Upper lobe of right lung (tissue), 1 donor: ENCODE measurements at regions not wholly inside any gene's neighbourhood (a gene's known extent, or its start where the extent isn't known, plus 50 kb on each side); places are given as distances from the start of the nearest gene placed in this dataset.

ENCODE experiments used
- ATAC-seq: fragments of 200-7000 bp; cut with Tn5 transposase; one replicate; pipeline ENCODE4 v1.9.1; 2020; ENCODE audit warnings: mild to moderate bottlenecking, moderate library complexity
- DNase-seq: peaks from one replicate; pipeline ENCODE4 v3.0.0-alpha.2; 2020
- H3K27ac ChIP-seq: fragments of 200-600 bp; one replicate; pipeline ENCODE4 v1.8.0; 2022
- H3K27me3 ChIP-seq: fragments of 200-600 bp; one replicate; pipeline ENCODE4 v1.8.0; 2022; ENCODE audit warnings: mild to moderate bottlenecking
- H3K36me3 ChIP-seq: fragments of 200-600 bp; one replicate; pipeline ENCODE4 v1.8.0; 2022
- H3K4me1 ChIP-seq: fragments of 200-600 bp; one replicate; pipeline ENCODE4 v1.8.0; 2022
- H3K4me3 ChIP-seq: fragments of 200-600 bp; one replicate; pipeline ENCODE4 v1.8.0; 2022; ENCODE audit warnings: mild to moderate bottlenecking
- H3K9me3 ChIP-seq: fragments of 200-600 bp; one replicate; pipeline ENCODE4 v1.8.0; 2022
- CTCF ChIP-seq: fragments of 200-600 bp; IDR thresholded peaks from one replicate; pipeline ENCODE4 v1.8.0; 2022; ENCODE audit warnings: antibody characterized with exemption
- intact Hi-C: fragments of 100-400 bp; cut with DNase I; formaldehyde crosslinking; loops from one replicate; pipeline ENCODE4 v1.11.0; 2022
- donor health status: DM: no; HTN: yes; CAD: no; lungs with severe emphysema.

- no peak for TF ChIP-seq CTCF
- Histone ChIP-seq H3K36me3 (no peaks in the 10 kb centered on the region), H3K27ac (no peak overlapping the region), H3K4me3 (no peak overlapping the region), H3K9me3 (no peaks in the 10 kb centered on the region), H3K4me1 (no peaks in the 10 kb centered on the region), H3K27me3 (no peaks in the 10 kb centered on the region)
- intact Hi-C loops = no loop called here
- ATAC-seq = no peak
- DNase-seq = no peak
Measured at GRCh38 chr18:51998066-51998465, 341.9 kb upstream of the DCC start.

- no peak for DNase-seq
- Histone ChIP-seq H3K27me3 (no peaks in the 10 kb centered on the region), H3K27ac (no peak overlapping the region), H3K4me3 (no peak overlapping the region), H3K36me3 (no peaks in the 10 kb centered on the region), H3K9me3 (no peaks in the 10 kb centered on the region), H3K4me1 (no peaks in the 10 kb centered on the region)
- no peak for ATAC-seq
- intact Hi-C loops = no loop called here
- TF ChIP-seq CTCF = no peak
Measured at GRCh38 chr18:51998711-51999110, 341.3 kb upstream of the DCC start.

GRCh38 chr18:51999351-51999750 is 340.6 kb upstream of the DCC start:
- Histone ChIP-seq H3K4me1 (no peaks in the 10 kb centered on the region), H3K4me3 (no peak overlapping the region), H3K9me3 (no peaks in the 10 kb centered on the region), H3K36me3 (no peaks in the 10 kb centered on the region), H3K27me3 (no peaks in the 10 kb centered on the region), H3K27ac (no peak overlapping the region)
- no peak for DNase-seq
- ATAC-seq = no peak
- no peak for TF ChIP-seq CTCF
- intact Hi-C loops = no loop called here

GRCh38 chr18:52000435-52000834 is 339.6 kb upstream of the DCC start:
- Histone ChIP-seq H3K36me3 (no peaks in the 10 kb centered on the region), H3K27ac (no peak overlapping the region), H3K9me3 (no peaks in the 10 kb centered on the region), H3K4me1 (no peaks in the 10 kb centered on the region), H3K4me3 (no peak overlapping the region), H3K27me3 (no peaks in the 10 kb centered on the region)
- no peak for DNase-seq
- no peak for TF ChIP-seq CTCF
- intact Hi-C loops = no loop called here
- no peak for ATAC-seq

GRCh38 chr18:52001106-52001505 is 338.9 kb upstream of the DCC start:
- ATAC-seq (no peak), DNase-seq (no peak)
- intact Hi-C loops = no loop called here
- H3K9me3 ChIP-seq = no peaks in the 10 kb centered on the region
- TF ChIP-seq CTCF = no peak
- H3K36me3 ChIP-seq = no peaks in the 10 kb centered on the region
- H3K27ac ChIP-seq = no peak overlapping the region
- no peaks in the 10 kb centered on the region for H3K4me1 ChIP-seq
- no peaks in the 10 kb centered on the region for H3K27me3 ChIP-seq
- no peak overlapping the region for H3K4me3 ChIP-seq

GRCh38 chr18:52002600-52002999 is 337.4 kb upstream of the DCC start:
- Histone ChIP-seq H3K36me3 (no peaks in the 10 kb centered on the region), H3K4me3 (no peak overlapping the region), H3K27ac (no peak overlapping the region), H3K27me3 (no peaks in the 10 kb centered on the region), H3K4me1 (no peaks in the 10 kb centered on the region), H3K9me3 (no peaks in the 10 kb centered on the region)
- ATAC-seq = no peak
- no peak for DNase-seq
- intact Hi-C loops = no loop called here
- no peak for TF ChIP-seq CTCF
